NB4 (cell line): ENCODE measurements at regions not wholly inside any gene's neighbourhood (a gene's known extent, or its start where the extent isn't known, plus 50 kb on each side); places are given as distances from the start of the nearest gene placed in this dataset.

Source experiments
- CTCF ChIP-seq: IDR thresholded peaks from one replicate; pipeline ENCODE4 v1.5.1; 2012; ENCODE audit warnings: low read depth, low read length
- POLR2A ChIP-seq: IDR thresholded peaks from 2 replicates; pipeline ENCODE4 v1.6.1; 2011; ENCODE audit warnings: mild to moderate bottlenecking; ENCODE audit not compliant: insufficient read length; ENCODE audit errors: extremely low read depth

- TF ChIP-seq CTCF (no peak), POLR2A (no peak)
Observed at GRCh38 chr18:22073411-22073810, 96.0 kb upstream of the GATA6 start.
